GM23338 (cell line): ENCODE measurements at regions not wholly inside any gene's neighbourhood (a gene's known extent, or its start where the extent isn't known, plus 50 kb on each side); places are given as distances from the start of the nearest gene placed in this dataset.

Experiments
- CTCF ChIP-seq, 2 experiments: fragments of 200-600 bp in 1 of 2; sonication (generic) in 1 of 2; conservative IDR thresholded peaks; 2 replicates each; pipeline versions ENCODE4 v1.5.1 to v1.6.1; 2016 to 2017; ENCODE audit warnings: antibody characterized with exemption in 2 of 2, low read depth in 2 of 2, mild to moderate bottlenecking in 2 of 2, moderate library complexity in 1 of 2
- POLR2AphosphoS5 ChIP-seq: IDR thresholded peaks from 2 replicates; pipeline ENCODE4 v1.6.1; 2016; ENCODE audit warnings: antibody characterized with exemption, low read depth

DNA sequence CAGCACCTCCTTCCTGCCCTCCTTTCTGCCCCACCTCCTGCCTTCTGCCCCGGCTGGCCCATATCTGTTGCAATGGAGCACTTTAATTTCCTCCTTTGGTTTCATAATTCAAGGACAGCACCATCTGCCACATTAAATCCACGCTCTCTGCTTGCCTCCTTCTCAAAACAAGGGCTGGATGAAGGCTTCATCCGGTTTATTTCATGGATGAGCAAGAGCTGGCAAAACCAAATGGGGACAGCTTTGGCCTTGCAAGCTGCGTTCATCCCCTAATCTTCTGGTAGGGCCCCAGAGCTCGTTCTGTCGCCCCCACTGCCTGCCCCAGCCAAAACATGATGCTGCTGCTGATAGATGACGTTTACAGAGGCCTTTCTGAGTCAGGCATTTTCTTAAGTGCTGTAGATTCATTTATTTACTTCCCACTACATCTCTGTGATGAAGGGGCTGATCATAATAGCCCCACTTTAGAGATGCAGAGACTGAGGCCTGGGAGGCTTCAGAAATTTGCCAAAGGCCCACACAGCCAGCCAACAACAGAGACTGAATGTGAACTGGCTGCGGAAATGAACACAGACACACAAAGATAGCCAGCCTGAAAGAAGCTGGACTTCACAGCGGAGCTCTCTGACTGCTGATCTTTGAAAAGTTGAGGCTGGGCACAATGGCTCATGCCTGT lies 115.6 kb upstream of the CPEB4 start:
- TF ChIP-seq CTCF (conservative IDR thresholded peaks at IDR 0.05; ENCODE audit: low read depth in 2 of 2) (no peak), POLR2AphosphoS5 (no peak)
